HepG2 (cell line): ENCODE measurements at regions not wholly inside any gene's neighbourhood (a gene's known extent, or its start where the extent isn't known, plus 50 kb on each side); places are given as distances from the start of the nearest gene placed in this dataset.

Experiments
- CEBPZ ChIP-seq: IDR thresholded peaks from 2 replicates; pipeline ENCODE4 v1.6.1; 2012; ENCODE audit warnings: low read length, improper control_type of control experiment
- EZH2 ChIP-seq: conservative IDR thresholded peaks from 2 replicates; pipeline ENCODE4 v1.6.1; 2012; ENCODE audit warnings: mild to moderate bottlenecking, low read depth, low read length, moderate library complexity
- FOXK1 ChIP-seq: sonication (generic); formaldehyde crosslinking; IDR thresholded peaks from 2 replicates; pipeline ENCODE4 v1.4.0; 2020; ENCODE audit warnings: low read depth, missing genetic modification reagents, borderline replicate concordance
- NR2C2 ChIP-seq: sonication (generic); formaldehyde crosslinking; IDR thresholded peaks from 2 replicates; pipeline ENCODE4 v1.4.0; 2020; ENCODE audit warnings: missing genetic modification reagents, mild to moderate bottlenecking, moderate library complexity, borderline replicate concordance
- PBX3 ChIP-seq: sonication (generic); formaldehyde crosslinking; IDR thresholded peaks from 2 replicates; pipeline ENCODE4 v1.8.1; 2023; ENCODE audit warnings: missing genetic modification reagents, inconsistent platforms, borderline replicate concordance
- RFX5 ChIP-seq: IDR thresholded peaks from 2 replicates; pipeline ENCODE4 v1.6.1; 2011; ENCODE audit warnings: low read depth, low read length, improper control_type of control experiment
- RNF2 ChIP-seq: fragments of 450-650 bp; conservative IDR thresholded peaks from 2 replicates; pipeline ENCODE4 v1.6.1; 2016; ENCODE audit warnings: low read depth
- STAT6 ChIP-seq: sonication (generic); formaldehyde crosslinking; IDR thresholded peaks from 2 replicates; pipeline ENCODE4 v1.4.0; 2020; ENCODE audit warnings: missing genetic modification reagents, mild to moderate bottlenecking, borderline replicate concordance
- ZHX1 ChIP-seq: sonication (generic); formaldehyde crosslinking; IDR thresholded peaks from 2 replicates; pipeline ENCODE4 v1.8.1; 2022; ENCODE audit warnings: low read depth, mild to moderate bottlenecking, missing genetic modification reagents
- ZNF24 ChIP-seq: fragments of 450-650 bp; IDR thresholded peaks from 2 replicates; pipeline ENCODE4 v1.6.1; 2017; ENCODE audit warnings: antibody characterized with exemption, mild to moderate bottlenecking
- ZNF703 ChIP-seq: sonication (generic); formaldehyde crosslinking; IDR thresholded peaks from 2 replicates; pipeline ENCODE4 v1.5.1; 2020; ENCODE audit warnings: missing genetic modification reagents, mild to moderate bottlenecking, moderate library complexity, borderline replicate concordance
- ZNF770 ChIP-seq: sonication (generic); formaldehyde crosslinking; IDR thresholded peaks from 2 replicates; pipeline ENCODE4 v1.5.0; 2020; ENCODE audit warnings: mild to moderate bottlenecking, missing genetic modification reagents
- TF ChIP-seq, protein P1 (sequence below): sonication (generic); formaldehyde crosslinking; IDR thresholded peaks from 2 replicates; pipeline ENCODE4 v1.5.0; 2020; ENCODE audit warnings: mild to moderate bottlenecking, missing genetic modification reagents, moderate library complexity
- TF ChIP-seq, protein P2 (sequence below), 2 experiments: sonication (generic) in 1 of 2; formaldehyde crosslinking in 1 of 2; IDR thresholded peaks; 2 replicates each; pipeline versions ENCODE4 v1.5.1 to v1.6.1; 2011 to 2020; ENCODE audit warnings: borderline replicate concordance in 1 of 2, low read depth in 1 of 2, low read length in 1 of 2, mild to moderate bottlenecking in 1 of 2, missing genetic modification reagents in 1 of 2, moderate library complexity in 1 of 2

DNA sequence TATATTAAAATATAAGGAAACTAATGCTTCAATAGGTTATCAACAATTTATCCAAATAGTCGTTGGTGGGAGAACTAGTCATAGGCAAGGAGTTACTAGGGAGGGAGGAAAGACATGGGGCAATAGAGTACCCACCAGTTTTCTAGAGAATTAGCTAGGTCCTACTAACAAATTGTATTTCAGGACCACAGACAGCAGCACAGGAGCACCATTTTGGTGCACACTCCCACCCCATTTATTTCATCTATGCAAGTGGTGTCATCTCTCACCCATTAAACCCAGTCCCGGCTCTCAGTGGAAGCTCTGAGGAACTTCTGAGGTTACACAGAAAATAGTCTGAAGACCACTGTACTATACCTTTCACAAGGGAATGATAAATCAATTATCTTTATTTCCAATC, 89.0 kb upstream of the BCAR3 start:
- TF ChIP-seq ZNF770 (CRISPR knock-in tag) (no peak), STAT6 (CRISPR knock-in tag) (no peak), CEBPZ (no peak), EZH2 (no peak), RNF2 (no peak), NR2C2 (CRISPR knock-in tag) (no peak), PBX3 (CRISPR knock-in tag) (no peak), ZHX1 (CRISPR knock-in tag) (no peak), ZNF703 (no peak), FOXK1 (no peak), RFX5 (no peak), ZNF24 (no peak)
- TF ChIP-seq, protein P1, sequence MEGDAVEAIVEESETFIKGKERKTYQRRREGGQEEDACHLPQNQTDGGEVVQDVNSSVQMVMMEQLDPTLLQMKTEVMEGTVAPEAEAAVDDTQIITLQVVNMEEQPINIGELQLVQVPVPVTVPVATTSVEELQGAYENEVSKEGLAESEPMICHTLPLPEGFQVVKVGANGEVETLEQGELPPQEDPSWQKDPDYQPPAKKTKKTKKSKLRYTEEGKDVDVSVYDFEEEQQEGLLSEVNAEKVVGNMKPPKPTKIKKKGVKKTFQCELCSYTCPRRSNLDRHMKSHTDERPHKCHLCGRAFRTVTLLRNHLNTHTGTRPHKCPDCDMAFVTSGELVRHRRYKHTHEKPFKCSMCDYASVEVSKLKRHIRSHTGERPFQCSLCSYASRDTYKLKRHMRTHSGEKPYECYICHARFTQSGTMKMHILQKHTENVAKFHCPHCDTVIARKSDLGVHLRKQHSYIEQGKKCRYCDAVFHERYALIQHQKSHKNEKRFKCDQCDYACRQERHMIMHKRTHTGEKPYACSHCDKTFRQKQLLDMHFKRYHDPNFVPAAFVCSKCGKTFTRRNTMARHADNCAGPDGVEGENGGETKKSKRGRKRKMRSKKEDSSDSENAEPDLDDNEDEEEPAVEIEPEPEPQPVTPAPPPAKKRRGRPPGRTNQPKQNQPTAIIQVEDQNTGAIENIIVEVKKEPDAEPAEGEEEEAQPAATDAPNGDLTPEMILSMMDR (CRISPR knock-in tag): no peak
- TF ChIP-seq, protein P2, sequence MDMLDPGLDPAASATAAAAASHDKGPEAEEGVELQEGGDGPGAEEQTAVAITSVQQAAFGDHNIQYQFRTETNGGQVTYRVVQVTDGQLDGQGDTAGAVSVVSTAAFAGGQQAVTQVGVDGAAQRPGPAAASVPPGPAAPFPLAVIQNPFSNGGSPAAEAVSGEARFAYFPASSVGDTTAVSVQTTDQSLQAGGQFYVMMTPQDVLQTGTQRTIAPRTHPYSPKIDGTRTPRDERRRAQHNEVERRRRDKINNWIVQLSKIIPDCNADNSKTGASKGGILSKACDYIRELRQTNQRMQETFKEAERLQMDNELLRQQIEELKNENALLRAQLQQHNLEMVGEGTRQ (IDR thresholded peaks at IDR 0.05; ENCODE audit: low read depth, low read length): no peak
- TF ChIP-seq, protein P2 (CRISPR knock-in tag; IDR thresholded peaks at IDR 0.05; ENCODE audit: borderline replicate concordance): no peak
